Suprapubic skin (tissue), 4 donors: ENCODE measurements at regions not wholly inside any gene's neighbourhood (a gene's known extent, or its start where the extent isn't known, plus 50 kb on each side); places are given as distances from the start of the nearest gene placed in this dataset.

Source experiments
- POLR2A ChIP-seq, 2 donors: fragments of 450-650 bp; IDR thresholded peaks; one replicate each; pipeline ENCODE4 v1.6.1; 2017; ENCODE audit warnings: antibody characterized with exemption in 2 of 2, mild to moderate bottlenecking in 2 of 2, moderate library complexity in 2 of 2
- POLR2AphosphoS5 ChIP-seq, 3 donors: sonication (generic); formaldehyde crosslinking; IDR thresholded peaks; one replicate each; pipeline ENCODE4 v1.6.1; 2017; ENCODE audit warnings: antibody characterized with exemption in 3 of 3
- TF ChIP-seq, protein P1 (sequence below), 2 donors: fragments of 200-600 bp in 1 of 2; fragments of 450-650 bp in 1 of 2; sonication (generic) in 1 of 2; IDR thresholded peaks; one replicate each; pipeline ENCODE4 v1.5.1; 2016 to 2019; ENCODE audit warnings: antibody characterized with exemption in 2 of 2, mild to moderate bottlenecking in 1 of 2, moderate library complexity in 1 of 2

DNA sequence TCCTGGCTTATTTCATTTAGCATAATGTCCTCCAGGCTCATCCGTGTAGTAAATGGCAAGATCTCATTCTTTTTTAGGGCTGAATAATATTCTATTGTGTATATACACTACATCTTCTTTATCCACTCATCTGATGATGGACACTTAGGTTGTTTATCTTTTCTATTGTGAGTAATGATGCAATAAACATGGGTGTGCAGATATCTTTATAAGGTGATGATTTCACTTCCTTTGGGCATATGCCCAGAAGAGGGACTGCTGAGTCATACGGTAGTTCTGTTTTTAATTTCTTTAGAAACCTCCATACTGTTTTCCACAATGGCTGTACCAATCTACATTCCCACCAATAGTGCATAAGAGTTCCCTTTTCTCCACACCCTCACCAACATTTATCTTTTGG, 317.6 kb upstream of the CNKSR2 start:
- TF ChIP-seq, protein P1, sequence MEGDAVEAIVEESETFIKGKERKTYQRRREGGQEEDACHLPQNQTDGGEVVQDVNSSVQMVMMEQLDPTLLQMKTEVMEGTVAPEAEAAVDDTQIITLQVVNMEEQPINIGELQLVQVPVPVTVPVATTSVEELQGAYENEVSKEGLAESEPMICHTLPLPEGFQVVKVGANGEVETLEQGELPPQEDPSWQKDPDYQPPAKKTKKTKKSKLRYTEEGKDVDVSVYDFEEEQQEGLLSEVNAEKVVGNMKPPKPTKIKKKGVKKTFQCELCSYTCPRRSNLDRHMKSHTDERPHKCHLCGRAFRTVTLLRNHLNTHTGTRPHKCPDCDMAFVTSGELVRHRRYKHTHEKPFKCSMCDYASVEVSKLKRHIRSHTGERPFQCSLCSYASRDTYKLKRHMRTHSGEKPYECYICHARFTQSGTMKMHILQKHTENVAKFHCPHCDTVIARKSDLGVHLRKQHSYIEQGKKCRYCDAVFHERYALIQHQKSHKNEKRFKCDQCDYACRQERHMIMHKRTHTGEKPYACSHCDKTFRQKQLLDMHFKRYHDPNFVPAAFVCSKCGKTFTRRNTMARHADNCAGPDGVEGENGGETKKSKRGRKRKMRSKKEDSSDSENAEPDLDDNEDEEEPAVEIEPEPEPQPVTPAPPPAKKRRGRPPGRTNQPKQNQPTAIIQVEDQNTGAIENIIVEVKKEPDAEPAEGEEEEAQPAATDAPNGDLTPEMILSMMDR (IDR thresholded peaks at IDR 0.05): no peak
- TF ChIP-seq POLR2AphosphoS5 (IDR thresholded peaks at IDR 0.05): no peak
- TF ChIP-seq POLR2A (IDR thresholded peaks at IDR 0.05): no peak
